ENCODE measurements at regions not wholly inside any gene's neighbourhood (a gene's known extent, or its start where the extent isn't known, plus 50 kb on each side); places are given as distances from the start of the nearest gene placed in this dataset.

DNA sequence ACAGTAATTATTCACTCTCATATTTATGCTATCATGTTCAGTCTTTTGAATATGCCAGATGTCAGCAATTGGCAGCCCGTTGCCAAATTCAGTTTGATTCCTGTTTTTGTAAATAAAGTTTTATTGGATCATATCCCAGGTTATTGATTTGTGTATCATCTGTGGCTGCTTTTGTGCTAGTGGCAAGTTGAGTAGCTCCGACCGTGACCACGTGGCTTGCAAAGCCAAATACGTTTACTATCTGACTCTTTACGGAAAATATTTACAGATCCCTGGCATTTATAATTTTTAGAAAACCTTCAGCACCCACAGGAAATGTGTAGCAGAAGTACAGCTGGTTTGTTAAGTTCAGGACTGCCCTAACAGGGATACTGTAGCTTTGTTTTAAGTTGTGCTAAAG, 67.4 kb downstream of the VCX2 start:
- TF ChIP-seq, protein P1, sequence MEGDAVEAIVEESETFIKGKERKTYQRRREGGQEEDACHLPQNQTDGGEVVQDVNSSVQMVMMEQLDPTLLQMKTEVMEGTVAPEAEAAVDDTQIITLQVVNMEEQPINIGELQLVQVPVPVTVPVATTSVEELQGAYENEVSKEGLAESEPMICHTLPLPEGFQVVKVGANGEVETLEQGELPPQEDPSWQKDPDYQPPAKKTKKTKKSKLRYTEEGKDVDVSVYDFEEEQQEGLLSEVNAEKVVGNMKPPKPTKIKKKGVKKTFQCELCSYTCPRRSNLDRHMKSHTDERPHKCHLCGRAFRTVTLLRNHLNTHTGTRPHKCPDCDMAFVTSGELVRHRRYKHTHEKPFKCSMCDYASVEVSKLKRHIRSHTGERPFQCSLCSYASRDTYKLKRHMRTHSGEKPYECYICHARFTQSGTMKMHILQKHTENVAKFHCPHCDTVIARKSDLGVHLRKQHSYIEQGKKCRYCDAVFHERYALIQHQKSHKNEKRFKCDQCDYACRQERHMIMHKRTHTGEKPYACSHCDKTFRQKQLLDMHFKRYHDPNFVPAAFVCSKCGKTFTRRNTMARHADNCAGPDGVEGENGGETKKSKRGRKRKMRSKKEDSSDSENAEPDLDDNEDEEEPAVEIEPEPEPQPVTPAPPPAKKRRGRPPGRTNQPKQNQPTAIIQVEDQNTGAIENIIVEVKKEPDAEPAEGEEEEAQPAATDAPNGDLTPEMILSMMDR (conservative IDR thresholded peaks at IDR 0.05; ENCODE audit: low read length), result no peak
- no peak for TF ChIP-seq EZH2phosphoT487 (IDR thresholded peaks at IDR 0.05; ENCODE audit: borderline replicate concordance)

All from Loucy (cell line).